GM18526 (cell line): ENCODE measurements at regions not wholly inside any gene's neighbourhood (a gene's known extent, or its start where the extent isn't known, plus 50 kb on each side); places are given as distances from the start of the nearest gene placed in this dataset.

Experiments
- POLR2A ChIP-seq: IDR thresholded peaks from 3 replicates; pipeline ENCODE4 v1.6.1; 2011; ENCODE audit not compliant: insufficient read length; ENCODE audit errors: extremely low read depth

DNA sequence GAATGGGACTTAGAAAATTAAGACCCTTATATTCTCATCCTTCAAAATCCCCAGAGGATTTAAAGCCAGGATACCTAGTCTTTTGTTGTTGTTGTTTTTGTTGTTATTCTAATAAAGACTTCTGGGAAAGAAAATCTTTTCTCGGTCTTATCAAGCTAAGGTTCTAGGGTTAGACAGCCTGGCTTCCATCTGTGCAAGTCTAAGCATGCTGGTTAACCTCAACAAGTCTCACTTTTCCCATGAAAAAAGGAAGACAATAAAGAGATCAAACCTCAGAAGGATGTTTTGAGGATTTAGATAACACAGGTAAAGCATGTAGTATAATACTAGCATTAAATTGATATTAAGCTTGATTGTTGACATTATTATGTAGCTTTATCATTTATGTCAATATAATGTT lies 486.4 kb upstream of the SOX9 start:
- no peak for TF ChIP-seq POLR2A

DNA sequence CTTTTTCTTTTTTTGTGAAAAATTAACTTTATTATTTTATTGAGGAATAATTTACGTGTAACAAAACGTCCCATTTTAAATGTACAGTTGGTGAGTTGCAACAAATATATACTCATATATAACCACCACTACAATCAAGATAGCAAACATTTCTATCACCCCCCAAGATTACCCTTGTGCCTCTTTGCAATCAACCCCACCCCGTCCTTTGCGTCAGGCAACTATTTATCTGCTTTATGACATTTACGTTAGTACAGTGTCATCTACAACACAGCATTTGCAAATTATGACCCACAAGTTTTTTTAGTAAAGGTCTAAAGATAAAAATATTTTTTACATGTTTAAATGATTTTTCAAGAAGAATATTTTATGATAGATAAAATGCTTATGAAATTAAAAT lies 485.6 kb upstream of the SOX9 start:
- TF ChIP-seq POLR2A = no peak

- no peak for TF ChIP-seq POLR2A
These were observed 484.2 kb upstream of the SOX9 start for GRCh38 chr17:71636644-71637043.

DNA sequence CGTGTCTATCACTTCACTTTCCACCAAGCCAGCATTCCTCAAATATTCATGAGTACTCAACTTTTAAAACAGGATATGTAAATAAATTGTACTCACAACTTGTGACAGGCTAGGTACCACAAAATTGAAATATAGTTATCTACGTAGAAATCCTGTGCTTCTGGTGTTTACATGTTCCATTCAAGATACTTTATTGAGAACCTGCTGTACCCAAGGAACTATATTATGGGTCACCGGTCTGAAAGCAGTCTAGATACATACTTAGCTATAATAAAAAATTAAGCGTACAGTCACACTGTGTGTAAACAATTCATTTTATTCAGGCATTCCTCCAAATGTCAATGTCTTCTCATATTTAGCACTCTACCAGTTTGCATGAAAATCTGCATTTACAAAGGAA lies 482.2 kb upstream of the SOX9 start:
- TF ChIP-seq POLR2A = no peak

DNA sequence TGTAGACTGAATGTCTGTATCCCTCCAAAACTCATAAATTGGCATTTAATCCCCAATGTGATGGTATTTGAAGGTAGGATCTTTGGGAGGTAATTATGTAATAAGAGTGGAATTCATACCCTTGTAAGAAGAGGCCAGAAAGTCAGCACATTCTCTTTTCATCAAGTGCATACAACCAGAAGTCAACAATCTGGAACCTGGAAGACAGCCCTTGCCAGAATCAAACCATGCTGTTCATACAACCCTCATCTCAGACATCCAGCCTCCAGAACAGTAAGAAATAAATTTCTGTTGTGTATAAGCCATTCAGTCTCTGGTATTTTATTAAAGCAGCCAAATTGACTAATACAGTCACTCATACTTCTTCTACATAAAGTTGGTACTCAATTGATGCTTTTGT lies 481.0 kb upstream of the SOX9 start:
- TF ChIP-seq POLR2A = no peak

- no peak for TF ChIP-seq POLR2A
These were observed 470.9 kb upstream of the SOX9 start for GRCh38 chr17:71649941-71650350.

DNA sequence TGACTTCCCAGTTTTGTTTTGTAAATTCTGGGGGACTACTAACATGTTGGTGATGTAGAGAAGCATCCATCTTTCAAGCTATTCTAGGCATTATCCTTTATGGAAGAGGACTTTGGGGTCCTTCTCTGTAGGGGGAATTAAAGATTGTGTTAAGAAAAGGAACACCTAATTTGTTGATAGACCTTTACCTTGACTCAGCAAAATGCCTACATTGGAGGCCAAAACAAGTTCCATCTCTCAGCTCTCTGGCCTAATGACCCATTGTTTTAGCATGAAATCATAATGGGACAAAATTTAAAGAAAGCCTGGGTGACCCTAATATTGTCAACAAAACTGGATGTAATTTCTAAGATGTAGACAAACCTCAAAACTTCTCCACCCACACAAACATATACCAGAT lies 465.3 kb upstream of the SOX9 start:
- no peak for TF ChIP-seq POLR2A

DNA sequence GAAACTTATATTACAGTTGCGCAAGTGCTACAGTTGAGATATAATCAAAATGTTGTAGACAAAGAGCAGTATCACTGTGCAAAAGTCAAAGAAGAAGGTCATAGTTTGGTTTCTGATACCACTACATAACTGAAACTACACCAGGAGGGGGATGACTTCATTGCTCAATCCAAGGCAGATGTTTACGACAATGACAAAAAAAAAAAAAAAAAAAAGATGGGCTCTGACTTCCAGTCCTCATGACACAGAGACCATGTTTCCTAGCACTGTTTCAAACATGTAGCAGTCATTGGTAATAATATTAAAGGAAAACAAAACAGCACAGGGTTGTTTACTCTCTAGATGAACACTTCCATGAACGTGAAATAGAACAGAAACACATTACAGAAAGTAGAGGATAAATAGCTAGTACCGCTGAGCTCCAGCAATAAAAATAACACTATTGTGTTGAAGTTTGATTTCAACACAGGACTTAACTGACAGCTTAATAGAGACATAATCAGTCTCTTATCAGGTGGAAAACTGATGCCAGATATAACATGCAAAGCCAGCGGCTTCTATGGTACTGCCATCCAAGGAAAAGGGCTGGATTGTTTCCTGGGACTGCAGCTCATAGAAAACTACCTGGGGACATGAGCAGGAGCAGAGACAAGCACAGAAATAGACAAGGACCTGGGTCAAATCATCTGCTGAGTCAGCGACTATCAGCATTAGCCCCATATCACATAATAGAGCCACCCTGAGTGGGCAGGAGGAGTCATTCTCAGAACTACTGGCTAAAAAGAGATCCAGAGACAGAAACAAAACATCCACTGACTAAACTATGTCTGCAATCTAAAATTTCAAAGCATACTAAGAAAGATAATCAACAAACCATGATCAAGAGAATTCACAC lies 463.6 kb upstream of the SOX9 start:
- TF ChIP-seq POLR2A = no peak

DNA sequence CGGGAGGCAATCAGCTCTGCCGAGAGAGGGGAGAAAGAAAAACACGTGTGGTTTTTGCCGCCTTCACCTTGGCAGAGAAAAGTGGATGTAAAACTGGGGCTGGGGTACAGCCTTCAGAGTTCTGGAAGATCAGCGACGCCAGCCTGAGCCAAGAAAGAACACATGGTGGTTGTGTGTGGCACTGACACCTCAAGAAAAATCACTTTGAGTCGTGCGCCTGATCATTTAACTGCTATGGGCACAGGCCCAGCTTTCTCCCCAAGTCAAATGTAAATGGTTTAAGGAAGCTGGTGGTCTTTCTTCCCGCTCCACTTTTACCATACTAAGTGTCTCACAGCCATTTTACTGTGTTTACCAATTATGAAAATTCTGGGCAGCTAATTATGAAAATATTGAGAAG lies 461.8 kb upstream of the SOX9 start:
- no peak for TF ChIP-seq POLR2A

- TF ChIP-seq POLR2A = no peak
These were observed 456.0 kb upstream of the SOX9 start for GRCh38 chr17:71664861-71665260.

DNA sequence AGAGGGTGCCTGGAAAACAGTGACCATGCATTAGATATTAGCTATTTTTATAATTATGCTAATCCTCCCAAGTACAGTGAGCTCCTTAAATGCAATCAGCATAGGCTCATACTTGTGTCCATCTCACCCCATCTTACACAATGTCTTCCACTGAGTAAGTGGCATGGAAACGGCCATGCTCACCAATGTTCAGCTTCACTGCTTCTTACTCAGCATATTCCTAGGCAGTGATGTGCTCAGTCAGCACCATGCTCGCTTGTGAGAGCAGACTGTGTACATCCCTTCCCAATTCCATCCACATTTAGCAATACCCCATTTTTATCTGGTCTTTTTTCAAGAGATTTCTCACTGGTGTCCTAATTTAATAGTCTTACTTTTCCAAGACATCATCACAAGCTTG lies 454.8 kb upstream of the SOX9 start:
- TF ChIP-seq POLR2A = no peak

GRCh38 chr17:71667661-71668060 lies 453.2 kb upstream of the SOX9 start:
- TF ChIP-seq POLR2A = no peak

DNA sequence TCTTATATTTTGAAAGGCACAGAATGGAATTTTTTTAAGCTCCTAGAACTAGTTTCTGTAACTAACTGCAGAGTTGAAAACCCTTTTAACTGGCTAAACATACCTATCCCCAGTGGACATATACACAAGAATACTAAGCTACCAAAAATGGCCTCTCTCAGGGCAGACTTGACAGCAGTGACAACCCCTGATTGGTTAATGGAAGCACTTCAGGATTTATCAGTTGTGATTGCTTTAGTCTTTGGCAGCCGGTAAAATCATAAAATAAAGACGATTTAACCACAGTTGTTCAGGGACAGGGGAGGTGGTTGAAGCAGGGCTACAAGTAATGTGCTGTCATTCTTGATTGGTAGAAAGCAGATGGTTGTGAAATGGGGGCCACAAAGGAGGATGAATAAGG lies 452.0 kb upstream of the SOX9 start:
- no peak for TF ChIP-seq POLR2A

DNA sequence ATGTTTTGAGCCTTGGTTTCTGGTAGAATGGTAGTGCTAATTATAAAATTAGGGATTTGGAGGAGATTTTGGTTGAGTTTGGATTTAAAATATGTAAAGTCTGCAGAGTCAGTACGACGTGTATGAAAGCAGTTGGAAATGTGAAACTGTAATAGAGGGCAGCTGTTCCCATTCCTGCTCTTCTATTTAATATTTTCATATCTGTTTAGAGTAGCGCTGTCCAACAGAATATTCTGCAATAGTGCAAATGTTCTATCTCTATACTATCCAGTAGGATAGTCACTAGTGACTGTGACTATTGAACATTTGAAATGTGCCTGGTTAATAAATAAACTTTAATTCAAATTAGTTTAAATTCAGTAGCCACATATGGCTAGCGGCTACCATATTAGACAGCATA lies 443.4 kb upstream of the SOX9 start:
- TF ChIP-seq POLR2A = no peak

- TF ChIP-seq POLR2A = no peak
These were observed 441.0 kb upstream of the SOX9 start for GRCh38 chr17:71679832-71680231.

- TF ChIP-seq POLR2A = no peak
These were observed 439.2 kb upstream of the SOX9 start for GRCh38 chr17:71681427-71682173.

- no peak for TF ChIP-seq POLR2A
These were observed 438.7 kb upstream of the SOX9 start for GRCh38 chr17:71682174-71682494.
